GM19043 (cell line): ENCODE measurements at regions not wholly inside any gene's neighbourhood (a gene's known extent, or its start where the extent isn't known, plus 50 kb on each side); places are given as distances from the start of the nearest gene placed in this dataset.

Source experiments
- ATAC-seq: cut with Tn5 transposase; IDR thresholded peaks from one replicate; pipeline ENCODE4 v1.9.1; 2021; ENCODE audit warnings: low read depth; ENCODE audit not compliant: unreplicated experiment

DNA sequence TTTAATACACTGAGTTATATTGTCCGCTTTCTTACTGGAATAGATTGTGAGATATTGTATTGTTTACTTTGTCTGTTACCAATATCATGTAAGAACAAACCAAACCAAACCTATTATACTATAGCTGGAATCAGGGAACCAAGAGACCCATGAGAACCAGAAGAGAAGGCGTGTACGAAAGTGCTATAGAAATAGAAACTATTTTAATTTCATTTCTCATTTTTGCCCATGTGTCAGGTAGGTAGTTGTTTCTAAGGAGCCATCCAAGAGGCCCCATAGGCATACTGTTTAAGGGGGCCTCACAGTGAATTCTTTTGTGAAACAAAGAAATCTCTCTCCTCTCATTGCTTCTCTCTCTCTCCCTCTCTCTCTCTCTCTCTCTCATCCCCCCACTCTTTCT lies 363.6 kb downstream of the RNF144A start:
- ATAC-seq: no peak

DNA sequence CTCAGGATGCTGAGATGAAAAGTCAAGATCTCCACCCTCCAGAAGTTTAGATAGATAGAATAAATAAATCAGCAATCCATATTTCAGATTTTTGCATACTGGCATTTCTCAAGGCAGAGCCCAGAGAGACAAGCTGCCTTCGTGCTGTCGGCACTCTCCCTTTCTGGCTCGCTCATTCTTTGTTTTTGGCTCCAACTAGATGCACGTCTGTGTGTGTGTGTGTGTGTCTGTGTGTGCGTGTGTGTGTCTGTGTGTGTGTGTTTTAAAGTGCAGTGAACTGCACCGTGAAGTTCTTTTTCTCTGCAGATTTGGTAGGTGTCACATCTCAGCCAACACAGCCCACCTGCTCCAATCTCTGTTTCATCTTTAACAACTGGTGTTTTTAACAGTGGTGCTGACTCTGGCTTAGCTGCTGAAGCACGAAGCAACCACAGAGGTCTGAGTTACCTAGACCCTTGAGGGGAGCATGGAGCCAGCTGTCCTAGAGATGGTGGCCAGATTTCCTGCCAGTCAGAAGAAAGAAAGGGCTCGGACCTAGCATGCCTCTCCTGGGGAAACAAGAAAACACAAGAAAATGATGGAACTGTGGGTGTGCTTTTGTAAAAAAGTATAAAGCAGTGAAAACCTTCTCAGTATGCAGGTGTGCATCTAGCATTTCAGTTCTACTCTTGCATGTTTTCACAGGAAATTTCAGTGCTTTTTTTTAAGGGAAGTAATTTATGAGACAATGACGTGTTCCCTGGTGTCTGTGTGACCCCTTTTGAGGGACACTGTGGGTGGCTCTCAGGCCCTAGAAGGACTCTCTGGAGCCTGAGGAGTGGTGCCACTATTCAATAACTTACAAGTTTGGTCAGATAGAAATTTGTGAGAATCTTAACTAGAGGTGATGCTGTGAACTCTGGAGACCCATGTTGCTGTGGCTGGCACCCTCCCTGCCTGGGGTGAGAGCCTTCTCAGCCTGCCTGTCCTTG lies 364.3 kb downstream of the RNF144A start:
- no peak for ATAC-seq

DNA sequence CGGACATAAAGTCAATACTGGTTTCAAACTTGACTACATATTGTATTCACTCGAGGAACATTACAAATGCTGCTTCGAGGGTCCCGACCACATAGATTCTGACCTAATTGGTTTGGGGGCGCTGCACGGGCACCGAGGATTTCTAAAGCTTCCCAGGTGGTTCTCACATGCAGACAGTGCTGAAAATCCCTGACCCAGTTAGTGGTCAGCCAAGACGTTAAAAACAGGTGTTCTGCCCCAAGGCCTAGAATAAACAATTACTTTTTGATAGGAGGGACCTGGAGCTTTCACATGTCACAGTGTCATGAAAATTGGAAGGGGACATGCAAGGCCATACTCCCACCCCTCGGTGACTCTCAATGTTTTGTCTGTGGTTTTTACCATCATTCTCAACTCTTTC lies 368.9 kb downstream of the RNF144A start:
- no peak for ATAC-seq

DNA sequence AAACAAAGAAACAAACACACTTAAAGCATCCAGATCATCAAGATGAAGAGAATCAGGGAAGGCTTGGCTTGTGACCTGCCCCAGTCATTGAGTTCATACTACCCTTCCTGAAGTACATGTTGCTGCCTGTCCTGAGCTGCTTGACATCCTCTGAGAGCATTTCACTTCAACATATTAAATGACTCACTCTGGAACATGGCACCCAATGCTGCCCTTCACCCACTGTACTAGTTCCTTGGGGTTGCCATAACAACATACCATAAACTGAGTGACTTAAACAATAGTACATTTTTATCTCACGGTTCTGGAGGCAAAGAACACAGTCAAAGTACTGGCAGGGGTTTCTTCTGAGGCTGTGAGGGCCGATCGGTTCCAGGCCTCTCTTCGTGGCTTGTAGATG lies 371.3 kb downstream of the RNF144A start:
- ATAC-seq: no peak

DNA sequence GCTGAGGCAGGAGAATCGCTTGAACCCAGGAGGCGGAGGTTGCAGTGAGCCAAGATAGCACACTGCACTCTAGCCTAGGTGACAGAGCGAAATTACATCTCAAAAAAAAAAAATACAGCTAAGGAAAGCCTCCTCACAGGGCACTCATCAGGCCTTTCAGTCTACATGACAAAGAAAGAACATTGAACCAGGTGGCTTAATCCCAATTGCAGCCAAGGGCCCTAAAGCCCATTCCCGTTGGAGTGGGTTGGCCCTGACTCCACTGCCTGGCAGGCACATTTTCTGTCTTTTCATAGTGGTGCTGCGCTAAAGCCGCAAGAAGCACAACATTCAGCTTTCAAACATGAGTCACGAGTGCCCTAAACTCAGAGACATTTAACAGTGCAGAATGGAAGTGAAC lies 372.5 kb downstream of the RNF144A start:
- no peak for ATAC-seq

DNA sequence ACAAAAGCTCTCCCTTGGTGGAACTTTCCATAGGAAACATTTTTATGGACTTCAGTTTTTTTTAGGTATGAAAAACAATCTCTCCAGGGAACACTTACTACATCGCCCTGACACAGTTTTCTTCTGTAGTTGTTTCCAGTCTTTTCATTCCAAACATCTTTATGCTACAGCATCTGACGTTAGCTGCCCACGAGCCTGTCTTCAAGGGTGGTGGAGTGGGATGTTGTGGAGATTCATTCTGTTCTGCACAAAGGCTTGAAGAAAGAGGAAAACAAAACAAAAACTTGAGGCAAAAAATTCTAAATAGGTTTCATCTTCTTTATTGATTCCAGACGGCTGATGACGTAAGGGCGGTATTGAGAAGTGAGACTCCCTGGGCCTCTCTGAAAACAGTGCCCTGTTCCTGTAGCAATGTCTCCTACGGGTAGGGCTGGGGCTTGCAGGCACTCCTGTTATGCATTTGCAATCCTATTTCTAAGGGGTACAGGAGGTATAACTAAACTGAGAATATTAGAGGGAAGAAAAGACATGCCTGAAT lies 375.0 kb downstream of the RNF144A start:
- ATAC-seq: no peak

DNA sequence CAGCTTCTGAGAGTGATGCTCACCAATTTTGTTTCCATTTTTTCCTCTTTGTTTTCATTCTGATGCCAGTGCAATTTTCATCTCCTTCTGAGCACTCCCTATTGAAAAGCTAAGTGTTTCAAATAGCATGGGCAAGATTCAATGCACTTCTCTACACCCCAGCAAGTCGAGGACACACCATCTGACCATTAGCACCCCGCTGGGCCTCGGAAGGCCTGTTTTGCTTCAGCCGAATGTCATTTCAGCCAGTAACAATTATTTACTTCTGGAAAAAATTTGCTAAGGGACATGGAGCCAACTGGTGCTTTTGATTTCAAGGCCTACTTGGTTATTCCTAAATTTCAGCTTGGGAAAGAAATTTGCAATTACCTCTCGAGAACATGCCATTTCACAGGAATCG lies 392.4 kb downstream of the RNF144A start:
- ATAC-seq: no peak

DNA sequence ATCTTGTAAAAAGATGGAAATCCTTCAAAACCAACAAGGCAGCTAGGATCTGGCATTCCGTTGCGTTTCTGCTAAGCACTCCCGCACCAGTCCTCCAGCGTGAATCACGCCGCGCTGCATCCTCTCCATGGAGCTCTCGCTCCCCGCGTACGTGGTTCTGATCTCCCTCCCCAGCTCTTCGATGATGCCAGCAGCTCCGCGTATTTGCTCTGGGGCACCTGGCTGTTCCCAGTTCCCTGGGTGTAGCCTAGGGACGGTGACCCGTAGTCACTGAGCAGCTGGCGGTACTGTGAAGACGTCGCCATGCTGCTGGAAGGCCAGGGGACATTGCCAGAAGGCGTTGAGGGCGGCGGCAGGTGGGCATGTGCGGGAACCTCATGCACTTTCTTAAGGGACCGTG lies 407.5 kb downstream of the RNF144A start:
- no peak for ATAC-seq

DNA sequence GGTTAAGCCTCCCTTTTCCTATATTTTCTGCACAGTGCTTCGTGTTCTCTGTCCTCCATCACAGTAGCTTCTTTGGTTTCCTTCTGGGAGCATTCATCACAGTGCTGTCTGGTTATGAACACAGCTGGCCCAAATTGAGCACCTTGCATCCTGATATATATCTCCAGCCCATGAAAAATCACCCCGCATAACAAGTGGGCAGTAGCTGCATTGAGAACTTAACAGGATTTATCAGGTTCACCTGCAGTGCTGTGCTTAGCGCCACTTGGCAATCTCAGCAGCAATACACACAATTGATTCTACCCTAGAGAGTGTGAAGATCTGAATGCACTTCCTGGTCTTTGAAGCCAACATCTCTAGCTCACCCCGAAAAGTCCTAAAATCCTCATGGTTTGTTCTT lies 408.0 kb downstream of the RNF144A start:
- ATAC-seq: no peak

DNA sequence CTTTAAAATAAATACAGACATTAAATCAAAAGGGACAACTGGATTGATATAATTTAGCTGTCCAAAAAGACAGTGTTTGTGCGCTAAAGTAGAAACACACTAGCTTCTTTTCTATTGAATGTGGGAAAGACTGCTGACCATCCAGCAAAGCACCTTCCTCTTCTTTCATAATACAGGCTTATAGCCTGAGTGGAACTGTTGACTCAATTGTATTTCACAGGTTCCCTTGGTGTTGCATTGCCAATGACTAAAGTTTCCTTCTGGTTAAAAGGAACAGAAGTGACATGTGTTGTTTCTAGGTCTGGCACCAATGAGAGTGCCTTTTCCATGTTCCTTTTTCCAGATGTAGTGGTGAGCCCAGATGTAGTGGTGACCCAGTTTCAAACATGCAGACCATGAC lies 412.3 kb downstream of the RNF144A start:
- ATAC-seq: no peak

DNA sequence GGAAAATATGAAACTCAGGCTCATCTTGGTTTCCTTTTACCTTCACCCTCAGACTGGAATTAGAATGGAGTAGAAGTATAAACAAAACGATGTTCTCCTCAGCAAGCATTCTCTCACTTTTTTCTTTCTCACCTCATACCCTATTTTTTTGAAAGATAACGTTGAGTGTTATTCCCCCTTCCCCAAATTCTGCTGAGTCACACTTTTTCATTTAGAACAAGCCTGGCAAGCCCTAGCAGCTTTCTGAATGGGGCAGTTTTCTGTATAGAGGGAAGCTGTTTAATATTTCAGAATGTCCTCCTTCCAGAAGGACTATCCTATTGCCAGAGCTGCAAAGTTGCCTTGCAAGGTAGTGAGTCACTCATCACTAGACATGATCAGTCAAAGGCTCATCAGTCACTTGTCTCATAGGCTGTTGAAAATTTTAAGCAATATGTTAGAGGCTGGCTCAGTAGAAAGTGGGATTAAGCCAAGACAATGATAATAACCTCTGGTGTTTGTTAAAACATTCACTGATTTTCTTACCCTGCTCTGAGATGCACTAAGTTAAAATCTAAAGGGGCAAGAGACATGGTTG lies 416.1 kb downstream of the RNF144A start:
- no peak for ATAC-seq

DNA sequence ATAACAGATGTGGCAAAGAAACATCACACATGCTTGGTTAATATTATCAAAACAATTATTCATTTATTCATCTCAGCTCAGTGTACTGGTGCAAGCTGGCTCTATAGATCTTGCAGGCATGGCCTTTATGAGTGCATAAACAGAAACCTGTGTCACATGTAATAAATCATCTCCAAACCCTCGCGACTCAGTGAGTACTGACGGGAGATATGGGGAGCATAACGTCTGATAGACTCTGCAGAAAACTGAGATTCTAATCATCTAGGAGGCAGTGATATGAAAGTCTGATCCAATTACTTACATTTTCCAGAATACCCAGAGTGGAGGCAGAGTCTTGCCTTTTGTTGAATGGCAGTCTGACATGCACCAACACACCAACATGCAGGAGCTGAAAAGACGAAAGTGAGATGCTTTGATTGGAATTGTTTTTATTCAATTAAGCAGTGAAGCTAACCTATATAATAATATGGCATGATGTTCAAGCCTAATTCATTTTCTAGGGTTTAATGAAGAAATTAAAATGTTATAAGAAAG lies 416.8 kb downstream of the RNF144A start:
- no peak for ATAC-seq

DNA sequence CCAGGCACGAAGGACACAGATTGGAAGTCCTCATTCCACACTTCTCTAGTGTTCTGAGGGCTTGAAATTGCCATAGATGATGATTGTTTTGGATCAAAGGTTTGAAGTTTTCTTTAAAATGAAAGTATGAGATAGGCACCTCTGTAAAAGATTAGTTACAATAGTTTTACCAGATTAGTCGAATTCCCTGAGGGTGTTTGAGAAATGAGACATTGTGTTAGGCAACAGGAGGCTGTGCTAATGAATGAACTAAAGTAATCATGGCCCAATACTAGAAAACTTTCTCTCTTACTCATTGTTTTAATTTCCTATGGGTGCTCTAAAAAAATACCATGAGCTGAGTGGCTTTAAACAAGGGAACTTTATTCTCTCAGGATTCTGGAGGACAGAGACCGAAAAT lies 421.7 kb downstream of the RNF144A start:
- no peak for ATAC-seq

DNA sequence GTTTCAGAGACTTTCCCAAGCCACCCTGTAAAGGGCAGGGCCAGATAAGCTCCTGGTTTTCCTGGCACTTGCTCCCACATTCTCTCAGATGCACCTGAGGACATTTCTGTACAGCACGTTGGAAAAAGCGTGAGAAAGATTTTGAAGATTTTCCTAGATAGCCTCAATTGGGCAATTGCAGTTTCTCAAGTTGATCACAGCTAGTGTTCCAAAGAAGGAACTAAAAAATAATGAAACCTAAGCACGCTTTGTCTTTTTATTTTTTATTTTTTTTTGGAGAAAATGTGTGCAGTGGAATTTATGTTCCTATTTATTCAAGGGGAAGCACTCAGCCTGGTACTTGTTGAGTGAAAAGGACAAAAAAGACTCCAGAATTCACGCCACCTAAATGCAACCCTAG lies 429.1 kb downstream of the RNF144A start:
- ATAC-seq: no peak

DNA sequence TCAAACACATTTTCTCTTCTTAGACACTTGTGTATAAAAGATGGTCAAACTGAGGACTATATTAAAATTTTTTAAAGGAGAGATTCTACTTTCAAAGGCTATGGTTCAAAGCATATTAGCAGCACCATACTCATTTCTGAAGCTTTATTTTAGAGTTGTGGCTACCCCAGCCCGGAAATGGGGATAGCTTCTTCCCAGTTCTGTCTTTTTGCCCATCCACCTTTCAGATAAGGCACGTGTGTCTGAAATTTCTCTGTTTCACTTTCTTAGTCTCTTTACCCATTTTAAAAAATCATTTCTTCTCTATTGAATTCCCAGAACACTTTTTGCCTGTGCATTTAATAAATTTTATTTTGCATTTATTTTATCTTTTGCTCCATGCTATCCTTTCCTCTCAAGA lies 431.5 kb downstream of the RNF144A start:
- ATAC-seq: no peak

DNA sequence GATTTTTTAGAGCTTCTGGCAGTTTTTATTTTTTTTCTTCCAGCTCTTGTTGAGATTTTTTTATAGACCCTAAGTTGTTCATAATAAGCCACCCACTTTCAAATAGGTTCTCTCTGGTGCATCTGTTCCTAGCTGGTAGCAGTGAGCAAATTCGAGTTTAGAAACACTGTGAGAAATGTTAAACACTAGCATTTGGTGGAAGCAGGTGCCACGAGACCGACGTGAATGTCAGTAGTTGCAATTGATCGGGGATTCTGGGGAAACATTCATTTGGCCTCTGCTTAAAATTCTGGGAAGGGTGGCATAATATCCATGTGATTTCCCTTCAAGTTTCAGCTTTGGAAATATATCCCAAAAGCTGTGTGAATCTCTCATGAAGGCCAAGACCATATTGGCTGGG lies 435.0 kb downstream of the RNF144A start:
- no peak for ATAC-seq

DNA sequence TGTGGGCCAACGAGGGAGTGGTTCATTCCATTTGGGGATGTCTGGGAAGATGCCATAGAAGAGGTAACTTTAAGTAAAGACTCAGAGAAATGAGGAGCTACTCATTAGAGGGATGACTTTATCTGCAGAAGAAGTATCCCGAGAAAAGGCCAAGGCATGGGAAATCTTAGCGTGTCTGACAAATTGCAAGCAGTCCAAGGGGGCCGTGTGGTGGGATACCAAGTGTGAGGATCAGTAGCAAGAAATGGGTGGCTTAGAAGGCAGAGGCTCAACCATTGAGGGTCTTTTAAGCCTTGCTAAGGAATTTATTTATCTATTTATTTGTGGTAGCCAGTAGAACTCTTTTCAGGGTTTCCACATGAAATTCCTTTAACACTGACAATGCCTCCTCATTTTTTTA lies 436.4 kb downstream of the RNF144A start:
- ATAC-seq: no peak

DNA sequence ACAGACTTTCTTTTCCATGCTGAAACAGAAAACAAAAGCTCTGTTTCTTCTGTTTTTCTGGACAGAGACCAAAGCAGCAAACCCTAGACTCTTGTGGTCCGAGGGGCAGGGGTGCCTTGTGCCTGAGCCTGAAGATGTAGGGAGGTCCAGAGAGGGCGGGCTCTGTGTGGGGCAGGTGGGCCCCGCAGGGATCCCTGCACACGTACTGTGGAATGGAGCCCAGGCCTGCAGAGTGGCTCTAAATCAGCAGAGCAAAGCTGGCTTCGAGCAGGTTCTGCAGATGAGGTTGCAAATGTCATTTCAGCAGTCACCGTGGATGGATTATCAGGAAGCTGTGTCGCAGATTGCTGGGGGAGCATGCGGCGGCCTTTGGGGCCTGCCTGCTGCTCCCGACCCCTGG lies 438.6 kb downstream of the RNF144A start:
- no peak for ATAC-seq

DNA sequence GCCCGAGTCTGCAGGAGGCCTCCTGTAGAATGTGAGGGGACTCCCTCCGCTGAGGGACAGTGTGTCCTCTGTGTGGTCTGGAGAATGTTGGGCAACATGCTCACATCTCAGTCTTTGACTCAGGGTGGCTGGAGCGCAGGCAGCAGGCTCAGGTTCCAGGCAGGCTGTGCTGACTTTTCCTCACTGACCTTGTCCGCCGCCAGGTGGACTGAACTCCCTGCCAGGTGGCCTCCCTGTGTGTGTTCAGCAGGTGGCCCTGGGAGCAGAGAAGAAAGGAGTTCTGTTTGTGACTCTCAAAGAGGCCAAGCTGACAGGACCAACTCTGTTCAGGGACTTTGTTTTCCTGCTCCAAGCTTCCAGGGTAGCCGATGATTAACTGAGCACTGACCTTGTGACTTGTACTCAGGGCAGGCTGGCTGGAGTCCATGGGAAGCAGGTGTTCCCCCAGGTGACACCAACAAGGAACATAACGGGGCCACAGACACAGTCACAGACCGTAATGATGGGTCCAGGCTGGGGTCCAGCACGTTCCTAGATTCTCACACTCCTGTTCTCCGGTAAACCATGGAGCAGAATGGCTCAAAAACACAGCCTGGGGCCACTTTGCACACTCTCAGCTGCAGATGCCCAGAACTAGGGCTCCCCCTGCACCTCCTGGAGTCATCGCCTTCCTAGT lies 439.8 kb downstream of the RNF144A start:
- no peak for ATAC-seq

DNA sequence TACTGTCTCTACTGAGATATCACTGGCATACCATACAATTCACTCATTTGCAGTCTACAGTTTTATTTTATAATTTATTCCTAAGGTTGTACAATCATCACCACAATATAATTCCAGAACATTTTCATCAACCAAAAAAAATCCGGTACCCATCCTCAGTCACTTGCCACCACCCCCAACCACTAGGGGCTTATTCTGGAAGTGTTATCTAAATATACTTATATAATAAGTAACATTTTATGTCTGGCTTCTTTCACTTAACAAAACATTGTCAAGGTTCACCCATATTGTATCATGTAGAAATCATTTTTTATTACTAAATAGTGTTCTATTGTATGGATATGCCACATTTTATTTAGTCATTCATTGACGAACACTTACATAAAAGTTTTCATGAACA lies 440.8 kb downstream of the RNF144A start:
- no peak for ATAC-seq

DNA sequence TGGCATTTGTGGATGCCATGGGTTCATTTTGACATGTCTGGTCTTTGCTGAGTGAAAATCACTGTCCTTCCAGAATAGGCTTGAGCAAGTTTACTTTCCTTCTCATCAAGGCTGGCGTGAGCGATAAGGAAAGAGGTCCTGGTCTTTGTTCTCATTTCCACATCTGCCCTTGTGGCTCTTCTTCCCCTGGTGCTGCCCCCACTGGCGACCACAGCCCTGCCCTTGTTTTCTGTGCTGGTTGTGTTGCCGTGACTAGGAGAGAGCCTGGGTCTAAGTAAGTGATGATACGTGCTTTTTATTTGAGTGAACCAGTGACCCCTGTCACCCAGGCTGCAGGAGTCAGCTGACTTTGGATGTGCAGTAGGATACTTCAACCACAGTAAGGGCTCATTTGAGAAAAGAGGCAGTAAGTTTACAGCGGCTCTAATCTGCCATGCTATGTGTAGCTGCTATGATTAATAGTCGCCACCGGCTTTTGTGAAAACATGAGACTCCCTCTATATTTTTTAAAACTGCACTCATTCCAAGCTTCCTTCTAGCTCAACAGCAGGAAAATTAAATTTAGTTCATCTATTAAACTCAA lies 441.7 kb downstream of the RNF144A start:
- no peak for ATAC-seq
